Heart left ventricle (tissue), 13 donors: ENCODE measurements at regions not wholly inside any gene's neighbourhood (a gene's known extent, or its start where the extent isn't known, plus 50 kb on each side); places are given as distances from the start of the nearest gene placed in this dataset.

Experiments
- CTCF ChIP-seq, 12 donors: fragments of 200-600 bp; sonication (generic) in 4 of 12; IDR thresholded peaks; one replicate each; pipeline versions ENCODE4 v1.5.0 to v1.8.0; 2018 to 2022; ENCODE audit warnings: antibody characterized with exemption in 12 of 12, mild to moderate bottlenecking in 5 of 12
- POLR2A ChIP-seq, 2 donors: fragments of 450-650 bp; IDR thresholded peaks; one replicate each; pipeline ENCODE4 v1.6.1; 2017; ENCODE audit warnings: antibody characterized with exemption in 2 of 2, mild to moderate bottlenecking in 2 of 2, moderate library complexity in 2 of 2
- donor health status: ischemic (EF 13 %, LVEDD 7.1; RV severe dilation, severe dysfunction).
- donor health status: DM: no; HTN: yes; CAD: no.
- donor health status: DM: no; HTN: no; CAD: no.
- donor health status: ischemic (EF 25% LVEDD 6.9; RV normal size, moderate dysfunction).
- donor health status: ischemic (EF 25% LVEDD 5.7; RV mildly dilated, moderate dysfunction).
- donor health status: ischemic (EF 35%, LVEDD 5.7; RV mildly dilated, moderate dysfunction).
- donor health status: nonischemic (EF 11% LVEDD 7.7; RV severe dilation, severe dysfunction).
- donor health status: DM: yes; HTN: yes; CAD: no.
- donor health status: PGD.
- donor health status: ischemic (EF 29% LVEDD 5.4; RV normal size, mild dysfunction).
- donor health status: nonischemic (EF 23%, LVEDD 6.1; RV moderate dilation, normal function).

GRCh38 chr15:31964586-31965307 is 65.6 kb upstream of the CHRNA7 start:
- TF ChIP-seq POLR2A (IDR thresholded peaks at IDR 0.05) (no peak), CTCF (IDR thresholded peaks at IDR 0.05) (no peak)
